Trophoblast cell (in vitro differentiated cells and primary cell): ENCODE measurements at regions not wholly inside any gene's neighbourhood (a gene's known extent, or its start where the extent isn't known, plus 50 kb on each side); places are given as distances from the start of the nearest gene placed in this dataset.

Source experiments
- DNase-seq, 2 donors: peaks; one replicate each; pipeline ENCODE4 v3.0.0-alpha.2; 2016
- H2AFZ ChIP-seq: 2 replicates; pipeline ENCODE4 v1.6.1; 2013; ENCODE audit warnings: low read length, moderate library complexity, mild to moderate bottlenecking; ENCODE audit not compliant: insufficient read depth, poor library complexity
- H2AK5ac ChIP-seq: 2 replicates; pipeline ENCODE4 v1.6.1; 2013; ENCODE audit warnings: mild to moderate bottlenecking, low read length
- H2BK120ac ChIP-seq: 2 replicates; pipeline ENCODE4 v1.6.1; 2013; ENCODE audit warnings: low read length, mild to moderate bottlenecking, moderate library complexity; ENCODE audit not compliant: insufficient read depth, poor library complexity
- H2BK12ac ChIP-seq: 2 replicates; pipeline ENCODE4 v1.6.1; 2013; ENCODE audit warnings: mild to moderate bottlenecking, low read length, moderate library complexity
- H2BK5ac ChIP-seq: 2 replicates; pipeline ENCODE4 v1.6.1; 2013; ENCODE audit warnings: low read length, low read depth, moderate library complexity, mild to moderate bottlenecking; ENCODE audit not compliant: poor library complexity
- H3K14ac ChIP-seq: 2 replicates; pipeline ENCODE4 v1.6.1; 2013; ENCODE audit warnings: mild to moderate bottlenecking, low read length
- H3K18ac ChIP-seq: 2 replicates; pipeline ENCODE4 v1.6.1; 2013; ENCODE audit warnings: mild to moderate bottlenecking, low read length
- H3K23ac ChIP-seq: 2 replicates; pipeline ENCODE4 v1.6.1; 2013; ENCODE audit warnings: low read length
- H3K27ac ChIP-seq: 2 replicates; pipeline ENCODE4 v1.5.1; 2013; ENCODE audit warnings: low read depth, mild to moderate bottlenecking, inconsistent platforms, low read length, moderate library complexity
- H3K27me3 ChIP-seq: 2 replicates; pipeline ENCODE4 v1.6.1; 2013; ENCODE audit warnings: inconsistent platforms, mild to moderate bottlenecking, low read length, moderate library complexity; ENCODE audit not compliant: insufficient read depth
- H3K36me3 ChIP-seq, 2 experiments: 1 replicate in 1 of 2; 2 replicates in 1 of 2; pipeline ENCODE4 v1.6.1; 2013; ENCODE audit warnings: low read length in 2 of 2, mild to moderate bottlenecking in 2 of 2, moderate library complexity in 1 of 2; ENCODE audit not compliant: insufficient read depth in 2 of 2, control insufficient read depth in 1 of 2
- H3K4ac ChIP-seq: 2 replicates; pipeline ENCODE4 v1.6.1; 2013; ENCODE audit warnings: low read depth, mild to moderate bottlenecking, low read length, moderate library complexity
- H3K4me1 ChIP-seq, 2 experiments: 1 replicate in 1 of 2; 2 replicates in 1 of 2; pipeline ENCODE4 v1.6.1; 2013; ENCODE audit warnings: low read length in 2 of 2, mild to moderate bottlenecking in 2 of 2, moderate library complexity in 1 of 2; ENCODE audit not compliant: insufficient read depth in 2 of 2, control insufficient read depth in 1 of 2
- H3K4me2 ChIP-seq: 2 replicates; pipeline ENCODE4 v1.6.1; 2013; ENCODE audit warnings: inconsistent platforms, mild to moderate bottlenecking, low read length, moderate library complexity
- H3K4me3 ChIP-seq: 2 replicates; pipeline ENCODE4 v1.5.1; 2013; ENCODE audit warnings: mild to moderate bottlenecking, low read depth, low read length, inconsistent platforms
- H3K79me1 ChIP-seq: one replicate; pipeline ENCODE4 v1.6.1; 2013; ENCODE audit warnings: low read length
- H3K79me2 ChIP-seq: 2 replicates; pipeline ENCODE4 v1.6.1; 2013; ENCODE audit warnings: low read length, mild to moderate bottlenecking; ENCODE audit not compliant: control insufficient read depth, insufficient read depth, poor library complexity
- H3K9ac ChIP-seq: 2 replicates; pipeline ENCODE4 v1.6.1; 2013; ENCODE audit warnings: mild to moderate bottlenecking, low read length
- H3K9me3 ChIP-seq: 2 replicates; pipeline ENCODE4 v1.6.1; 2013; ENCODE audit warnings: low read depth, mild to moderate bottlenecking, control low read depth, inconsistent platforms, low read length; ENCODE audit not compliant: insufficient read depth
- H4K12ac ChIP-seq: 2 replicates; pipeline ENCODE4 v1.6.1; 2013; ENCODE audit warnings: low read depth, mild to moderate bottlenecking, low read length, moderate library complexity
- H4K8ac ChIP-seq: 2 replicates; pipeline ENCODE4 v1.6.1; 2013; ENCODE audit warnings: low read depth, mild to moderate bottlenecking, low read length, moderate library complexity
- H4K91ac ChIP-seq: one replicate; pipeline ENCODE4 v1.6.1; 2013; ENCODE audit warnings: low read depth, mild to moderate bottlenecking, low read length, moderate library complexity
- WGBS: extraction: QIAGEN DNeasy Blood & Tissue Kit; methylation state at CpG from one replicate; pipeline ENCODE4 v1.1.7; 2013; ENCODE audit warnings: missing lambda C conversion rate; ENCODE audit not compliant: insufficient read length, insufficient coverage; ENCODE audit errors: extremely low coverage; 5-methylcytosine and 5-hydroxymethylcytosine counted together

DNA sequence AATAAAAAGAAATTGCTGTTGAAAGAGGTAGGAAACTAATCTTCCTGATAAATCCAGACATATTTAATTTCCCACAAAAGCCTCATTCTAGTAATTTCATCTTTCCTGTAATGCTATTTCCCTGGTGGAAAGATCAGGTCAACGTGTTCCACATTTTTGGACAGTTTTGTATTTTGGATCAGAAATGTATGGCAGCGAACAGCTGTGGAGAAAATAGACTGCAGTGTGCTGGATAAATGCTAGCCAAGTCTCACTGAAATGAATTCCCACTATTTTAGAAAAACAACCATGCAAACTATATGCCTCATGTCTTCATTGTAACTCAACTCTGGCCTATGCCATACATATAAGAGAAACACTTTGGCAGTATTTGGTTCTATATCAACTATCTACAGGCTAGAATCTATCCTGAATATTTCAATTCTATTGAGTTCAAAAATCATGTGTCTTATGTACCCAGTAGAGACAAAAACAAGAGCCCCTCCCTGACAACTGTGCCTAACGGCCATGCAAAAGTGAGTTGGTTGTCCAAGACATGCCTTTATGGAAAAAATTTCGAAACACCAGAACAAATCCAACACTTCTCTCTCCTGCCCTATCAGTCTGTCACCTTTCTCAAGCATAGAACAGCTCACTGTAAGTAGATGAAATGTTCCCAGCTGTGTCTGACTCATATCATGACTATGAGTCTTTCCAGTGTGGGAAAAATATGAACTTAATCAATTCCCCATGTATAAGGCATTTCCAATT is 191.3 kb upstream of the NREP start:
- Histone ChIP-seq H2AK5ac (no peak overlapping the region), H3K79me1 (no peaks in the 10 kb centered on the region), H4K91ac (no peak overlapping the region), H3K4me3 (no peak overlapping the region), H3K4ac (no peak overlapping the region), H2BK12ac (no peak overlapping the region), H3K14ac (no peak overlapping the region), H3K27me3 (no peaks in the 10 kb centered on the region), H3K79me2 (no peaks in the 10 kb centered on the region), H2AFZ (no peak overlapping the region), H2BK120ac (no peak overlapping the region), H3K9ac (no peak overlapping the region), H3K27ac (no peak overlapping the region), H4K8ac (no peak overlapping the region), H3K4me1 (no peaks in the 10 kb centered on the region), H2BK5ac (no peak overlapping the region), H3K36me3 (no peaks in the 10 kb centered on the region), H3K4me2 (no peak overlapping the region), H3K9me3 (no peaks in the 10 kb centered on the region), H4K12ac (no peak overlapping the region), H3K23ac (no peak overlapping the region), H3K18ac (no peak overlapping the region)
- DNase-seq = peak in 1 of 2 donors; percentile 17
- whole genome bisulfite sequencing = no CpG with 5 or more reads among the region's 4 CpGs

GRCh38 chr5:111946556-111946955 is 189.6 kb upstream of the NREP start:
- Histone ChIP-seq H3K27me3 (no peaks in the 10 kb centered on the region), H3K9ac (no peak overlapping the region), H2BK12ac (no peak overlapping the region), H3K36me3 (no peaks in the 10 kb centered on the region), H3K9me3 (no peaks in the 10 kb centered on the region), H2BK5ac (no peak overlapping the region), H2AK5ac (no peak overlapping the region), H3K4ac (no peak overlapping the region), H3K23ac (no peak overlapping the region), H4K8ac (no peak overlapping the region), H2BK120ac (no peak overlapping the region), H3K4me1 (no peaks in the 10 kb centered on the region), H4K12ac (no peak overlapping the region), H2AFZ (no peak overlapping the region), H3K14ac (no peak overlapping the region), H3K27ac (no peak overlapping the region), H4K91ac (no peak overlapping the region), H3K79me1 (no peaks in the 10 kb centered on the region), H3K4me2 (no peak overlapping the region), H3K79me2 (no peaks in the 10 kb centered on the region), H3K18ac (no peak overlapping the region), H3K4me3 (no peak overlapping the region)
- WGBS = no CpG with 5 or more reads among the region's 2 CpGs
- no peak for DNase-seq

GRCh38 chr5:111945535-111945934 is 188.5 kb upstream of the NREP start:
- H2AFZ ChIP-seq = no peak overlapping the region
- H3K27ac ChIP-seq = no peak overlapping the region
- H3K9ac ChIP-seq = no peak overlapping the region
- no peak overlapping the region for H3K4me2 ChIP-seq
- H3K79me1 ChIP-seq = no peaks in the 10 kb centered on the region
- no peak overlapping the region for H4K91ac ChIP-seq
- no peaks in the 10 kb centered on the region for H3K27me3 ChIP-seq
- H3K14ac ChIP-seq = no peak overlapping the region
- H4K8ac ChIP-seq = no peak overlapping the region
- H3K36me3 ChIP-seq = no peaks in the 10 kb centered on the region
- no peak overlapping the region for H3K4ac ChIP-seq
- H3K9me3 ChIP-seq = no peaks in the 10 kb centered on the region
- no peak overlapping the region for H3K23ac ChIP-seq
- no peak overlapping the region for H2BK5ac ChIP-seq
- no peak overlapping the region for H3K4me3 ChIP-seq
- no peak for DNase-seq
- no peaks in the 10 kb centered on the region for H3K4me1 ChIP-seq
- no peak overlapping the region for H3K18ac ChIP-seq
- no peak overlapping the region for H2BK12ac ChIP-seq
- no peaks in the 10 kb centered on the region for H3K79me2 ChIP-seq
- no peak overlapping the region for H4K12ac ChIP-seq
- no peak overlapping the region for H2AK5ac ChIP-seq
- WGBS = no CpG with 5 or more reads among the region's 1 CpG
- no peak overlapping the region for H2BK120ac ChIP-seq

- WGBS = no CpG with 5 or more reads among the region's 1 CpG
- Histone ChIP-seq H3K36me3 (no peaks in the 10 kb centered on the region), H2BK120ac (no peak overlapping the region), H3K4me3 (no peak overlapping the region), H3K14ac (no peak overlapping the region), H3K27ac (no peak overlapping the region), H2BK5ac (no peak overlapping the region), H3K79me1 (no peaks in the 10 kb centered on the region), H3K4ac (no peak overlapping the region), H2AFZ (no peak overlapping the region), H3K9me3 (no peaks in the 10 kb centered on the region), H3K9ac (no peak overlapping the region), H2BK12ac (no peak overlapping the region), H3K4me1 (no peaks in the 10 kb centered on the region), H4K91ac (no peak overlapping the region), H3K79me2 (no peaks in the 10 kb centered on the region), H2AK5ac (no peak overlapping the region), H4K12ac (no peak overlapping the region), H3K27me3 (no peaks in the 10 kb centered on the region), H4K8ac (no peak overlapping the region), H3K23ac (no peak overlapping the region), H3K4me2 (no peak overlapping the region), H3K18ac (no peak overlapping the region)
- DNase-seq = peak in 1 of 2 donors; percentile 16
Observed at GRCh38 chr5:111942661-111943401, 185.8 kb upstream of the NREP start.
